Muscle of back (tissue), 3 donors: ENCODE measurements at regions not wholly inside any gene's neighbourhood (a gene's known extent, or its start where the extent isn't known, plus 50 kb on each side); places are given as distances from the start of the nearest gene placed in this dataset.
A peak's percentile ranks its signal among the peaks of the same experiment; 100 is the strongest.
"Not testable (repeated sequence)": the region's sequence is repeated elsewhere in the genome, so short reads cannot be mapped to it uniquely, and the experiment has no call there.

Experiments
- DNase-seq, 3 donors: peaks; one replicate each; pipeline versions ENCODE4 v3.0.0 to v3.0.0-alpha.2; 2013

DNA sequence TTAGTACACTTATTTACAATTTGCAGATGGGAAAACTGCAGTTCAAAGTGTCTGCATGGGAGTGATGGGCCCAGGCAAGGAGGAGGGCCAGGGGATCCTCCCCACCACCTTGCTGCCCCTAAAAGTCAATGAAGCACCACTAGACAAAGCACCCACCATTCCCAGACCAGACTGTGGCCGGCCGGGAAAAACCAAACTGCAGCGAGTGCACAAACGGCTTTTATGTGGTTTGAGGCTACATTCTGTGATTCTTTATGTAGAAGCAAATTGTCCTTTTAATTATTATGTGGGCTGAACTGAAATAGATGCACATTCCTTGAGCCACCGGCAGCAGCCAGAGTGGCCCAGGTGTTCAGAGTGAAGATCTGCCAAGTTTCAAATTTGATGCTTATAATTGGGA, 585.3 kb upstream of the KLF4 start:
- DNase-seq: no peak

DNA sequence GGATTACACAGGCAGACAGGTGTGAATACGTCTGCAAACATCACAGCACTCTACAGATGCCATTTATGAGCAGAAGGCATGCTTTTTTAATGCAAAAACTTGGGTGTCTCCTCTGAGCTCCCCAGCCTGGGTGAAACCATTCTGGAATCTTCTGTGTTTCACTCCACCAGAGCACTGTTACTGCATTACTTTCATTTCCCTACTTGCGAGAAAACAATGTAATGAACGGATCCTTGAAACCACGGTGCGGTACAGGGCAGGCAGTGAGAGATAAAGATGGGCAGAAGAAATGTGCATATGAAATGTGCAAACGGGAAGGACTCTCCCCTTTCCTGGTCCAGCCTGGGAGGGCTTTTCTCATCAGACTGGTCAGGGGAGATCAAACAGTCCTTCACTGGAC, 584.3 kb upstream of the KLF4 start:
- DNase-seq: no peak

DNA sequence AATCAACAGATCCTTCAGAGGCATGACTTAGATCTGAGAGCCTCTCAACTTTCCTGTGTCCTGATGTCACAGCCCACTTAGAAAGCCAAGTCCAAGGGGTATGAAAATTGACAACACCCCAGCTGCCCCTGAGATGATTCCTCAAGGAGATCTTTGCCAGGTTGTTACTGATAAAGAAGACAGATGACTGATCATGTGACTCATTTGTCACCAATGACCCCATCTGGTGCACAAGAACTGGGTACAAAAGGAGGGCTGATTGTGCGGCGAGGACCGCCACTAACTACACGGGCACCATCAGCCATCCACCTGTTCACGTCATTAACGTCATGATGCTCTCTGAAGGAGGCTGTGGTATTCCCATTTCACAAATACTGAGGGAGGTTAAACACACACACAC, 583.2 kb upstream of the KLF4 start:
- no peak for DNase-seq

DNA sequence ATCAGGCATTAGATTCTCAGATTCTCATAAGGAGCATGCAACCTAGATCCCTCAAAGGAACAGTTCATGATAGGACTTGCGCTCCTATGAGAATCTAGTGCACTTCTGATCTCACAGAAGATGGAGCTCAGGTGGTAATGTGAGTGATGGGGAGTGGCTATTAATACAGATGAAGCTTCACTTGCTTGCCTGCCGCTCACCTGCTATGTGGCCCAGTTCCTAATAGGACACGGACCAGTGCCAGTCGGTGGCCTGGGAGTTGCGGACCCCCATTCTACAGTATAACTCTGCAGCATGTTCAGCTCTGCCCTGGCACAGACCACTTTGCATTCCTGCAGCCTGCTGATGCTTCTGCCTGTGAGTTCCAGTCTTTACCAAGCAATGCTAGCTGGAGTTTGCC, 581.3 kb upstream of the KLF4 start:
- DNase-seq: no peak

DNA sequence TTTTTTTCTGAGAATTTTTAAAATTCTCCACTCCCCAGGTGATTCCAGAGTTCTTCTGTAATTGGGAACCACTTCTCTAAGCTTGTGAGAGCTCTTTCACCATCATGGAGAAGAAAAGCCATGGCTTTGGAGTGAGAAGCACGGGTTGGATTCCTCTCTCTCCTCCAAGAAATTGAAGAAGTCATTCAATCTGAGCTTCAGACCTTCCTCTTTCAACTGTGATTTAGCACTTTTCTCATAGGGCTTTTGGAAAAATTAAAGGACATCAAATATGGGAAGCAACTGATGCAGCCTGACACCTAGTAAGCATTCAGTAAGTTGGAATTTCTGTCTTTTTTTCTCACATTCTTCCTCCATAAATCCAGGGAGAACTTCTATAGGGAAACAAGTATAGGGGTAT, 580.4 kb upstream of the KLF4 start:
- no peak for DNase-seq

DNA sequence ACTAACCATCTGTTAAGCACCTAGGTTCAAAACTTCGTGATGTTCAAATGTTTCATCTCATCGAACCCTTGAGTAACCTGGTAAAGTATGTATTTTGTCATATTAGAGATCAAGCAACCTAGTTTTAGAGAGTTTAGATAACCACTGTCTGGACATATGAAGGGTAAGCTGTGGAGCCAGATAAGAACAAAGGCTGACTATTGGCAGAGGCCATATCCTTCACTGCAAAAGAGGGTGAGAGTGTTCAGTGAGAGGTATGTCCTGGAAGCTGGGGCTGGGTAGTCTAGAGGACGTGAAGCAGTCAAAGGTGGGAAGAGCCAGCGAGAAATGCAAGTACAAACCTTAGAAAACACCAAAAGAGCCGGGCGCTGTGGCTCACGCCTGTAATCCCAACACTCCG, 573.1 kb upstream of the KLF4 start:
- no peak for DNase-seq

DNA sequence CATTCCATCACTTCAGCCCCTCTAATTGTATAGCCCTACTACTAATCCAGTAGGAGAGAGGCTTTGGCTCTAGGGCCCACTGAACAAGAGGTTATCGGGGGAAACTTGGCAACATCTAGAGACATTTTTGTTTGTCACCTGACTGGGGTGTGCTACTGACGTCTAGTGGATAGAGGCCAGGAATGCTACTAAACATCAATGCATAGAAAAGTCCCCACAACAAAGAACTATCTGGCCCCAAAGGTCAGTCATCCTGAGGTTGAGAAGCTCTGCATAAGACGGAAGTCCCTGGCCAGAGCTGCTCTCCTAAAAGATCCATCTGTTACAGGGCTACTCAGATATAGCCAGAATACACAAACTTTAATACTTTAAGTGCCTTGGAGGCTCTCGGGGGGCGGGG, 570.6 kb upstream of the KLF4 start:
- no peak for DNase-seq

DNA sequence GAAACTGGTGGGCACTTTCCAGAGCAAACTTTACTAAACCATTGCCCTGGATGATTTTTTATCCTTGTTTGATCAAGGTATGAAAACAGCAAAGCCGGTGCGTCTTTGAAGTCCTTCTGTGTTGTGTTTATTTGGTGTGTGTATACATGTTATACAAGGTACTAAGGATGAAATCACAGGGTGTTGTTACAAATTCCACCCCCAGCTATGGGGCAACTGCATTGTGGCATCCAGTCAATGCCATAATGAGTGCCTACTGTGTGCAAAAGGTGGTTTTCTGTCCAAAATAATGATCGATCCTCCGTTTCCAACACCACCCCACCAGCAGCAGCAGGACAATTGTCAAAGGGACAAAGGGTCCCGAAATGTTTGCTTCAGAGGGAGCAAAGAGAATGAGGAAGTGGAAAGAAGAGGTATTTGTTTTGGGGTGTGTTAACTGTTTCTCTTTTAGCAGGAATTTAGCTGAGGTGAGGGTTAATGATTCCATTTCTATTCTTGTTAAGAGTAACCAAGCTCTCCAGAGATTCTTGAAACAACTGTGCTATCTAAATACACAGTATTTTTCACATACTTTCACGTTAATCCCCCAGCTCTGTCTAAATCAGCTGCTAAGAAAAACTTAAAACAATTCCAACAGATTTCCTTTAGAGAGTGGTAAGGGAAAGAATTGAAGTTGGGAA, 568.7 kb upstream of the KLF4 start:
- no peak for DNase-seq

DNA sequence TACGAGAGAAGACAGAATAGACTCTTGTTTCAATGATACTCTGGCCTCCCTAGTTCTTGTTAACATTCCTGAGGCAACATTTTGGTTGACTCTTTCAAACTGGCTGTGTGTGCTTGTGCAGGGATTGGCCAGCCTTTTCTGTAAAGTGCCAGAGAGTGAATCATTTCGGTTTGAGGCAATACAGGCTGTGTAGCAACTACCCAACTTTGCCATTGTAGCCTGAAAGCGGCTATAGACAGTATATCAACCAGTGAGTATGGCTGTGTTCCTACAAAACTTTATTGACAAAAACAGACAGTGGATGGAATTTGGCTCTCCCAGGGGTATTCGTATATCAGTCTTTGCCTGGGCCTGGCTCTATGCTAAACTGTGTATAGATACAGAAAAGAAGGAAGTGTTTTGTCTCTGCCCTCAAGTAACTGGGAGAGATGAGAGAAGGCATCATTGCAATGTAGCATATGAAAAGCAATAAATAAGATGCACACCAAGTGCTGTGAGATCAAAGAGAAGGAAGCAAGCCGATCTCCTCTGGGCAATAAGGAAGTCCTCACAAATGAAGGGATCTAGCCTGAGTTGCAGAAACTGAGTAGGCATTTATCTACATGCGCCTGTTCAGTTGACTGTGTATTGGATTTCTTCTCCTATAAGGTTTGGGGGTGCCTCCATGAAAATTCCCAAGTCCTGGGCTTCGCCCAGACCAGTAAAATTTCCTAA, 568.0 kb upstream of the KLF4 start:
- peak in 2 of 3 donors; percentile 49 to 84 for DNase-seq

DNA sequence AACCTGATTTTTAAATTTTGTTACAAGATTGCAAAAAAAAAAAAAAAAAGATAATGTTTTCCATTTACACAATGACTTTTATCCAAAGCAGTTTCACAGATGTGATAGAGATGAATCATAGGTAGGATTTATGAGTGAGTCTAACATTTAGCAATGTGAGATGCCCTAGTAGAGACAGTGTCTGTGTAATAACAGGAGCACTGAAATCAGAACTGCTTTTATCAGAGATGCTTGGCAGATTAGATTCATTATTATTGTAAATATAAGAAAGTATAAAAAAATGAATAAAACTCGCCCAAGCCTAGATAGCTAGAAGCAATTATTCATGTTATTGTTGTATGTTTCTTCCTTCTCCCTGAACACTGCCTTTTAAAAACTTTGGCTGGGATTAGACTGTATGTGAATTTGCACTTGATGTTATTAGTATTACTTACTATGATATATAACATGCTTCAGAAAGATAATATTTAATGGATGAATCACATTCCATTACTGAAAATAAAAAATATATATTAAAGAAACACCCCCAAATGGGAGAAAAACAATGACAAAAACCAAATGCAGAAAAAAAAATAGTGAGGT, 567.3 kb upstream of the KLF4 start:
- peak in 1 of 3 donors; percentile 58 for DNase-seq

DNA sequence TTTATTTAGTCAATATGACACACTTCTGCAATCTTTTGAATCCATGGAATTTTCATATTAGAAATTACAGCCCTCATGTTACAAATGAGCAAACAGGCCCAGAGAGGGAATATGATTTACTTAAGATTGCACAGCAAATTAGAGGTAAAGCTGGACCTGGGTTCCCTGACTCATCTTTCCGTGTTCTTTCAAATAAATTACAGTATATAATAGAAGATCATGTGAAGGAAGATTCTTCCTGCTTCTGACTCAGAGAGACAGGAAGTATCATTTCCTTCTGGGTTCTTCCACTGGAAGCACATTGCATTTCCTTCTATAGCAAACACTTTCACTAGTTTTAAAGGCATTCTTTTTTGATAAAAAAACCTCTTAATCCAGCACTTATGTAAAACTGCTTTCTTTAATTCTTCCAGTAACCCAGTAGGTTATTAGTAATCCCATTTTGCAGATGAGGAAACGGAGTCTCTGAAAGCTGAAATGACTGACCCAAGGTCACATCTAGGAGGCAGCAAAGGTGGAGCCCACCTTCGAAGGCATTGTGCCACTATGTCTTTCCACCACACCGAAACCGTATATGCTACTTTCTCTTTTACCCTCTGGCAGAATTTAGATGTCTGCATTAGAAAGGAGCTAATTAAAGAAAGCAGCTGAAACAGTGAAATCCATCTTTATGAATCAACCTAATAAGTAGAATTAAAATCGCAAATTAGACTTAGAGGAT, 566.7 kb upstream of the KLF4 start:
- DNase-seq: peak in 1 of 3 donors; percentile 29

DNA sequence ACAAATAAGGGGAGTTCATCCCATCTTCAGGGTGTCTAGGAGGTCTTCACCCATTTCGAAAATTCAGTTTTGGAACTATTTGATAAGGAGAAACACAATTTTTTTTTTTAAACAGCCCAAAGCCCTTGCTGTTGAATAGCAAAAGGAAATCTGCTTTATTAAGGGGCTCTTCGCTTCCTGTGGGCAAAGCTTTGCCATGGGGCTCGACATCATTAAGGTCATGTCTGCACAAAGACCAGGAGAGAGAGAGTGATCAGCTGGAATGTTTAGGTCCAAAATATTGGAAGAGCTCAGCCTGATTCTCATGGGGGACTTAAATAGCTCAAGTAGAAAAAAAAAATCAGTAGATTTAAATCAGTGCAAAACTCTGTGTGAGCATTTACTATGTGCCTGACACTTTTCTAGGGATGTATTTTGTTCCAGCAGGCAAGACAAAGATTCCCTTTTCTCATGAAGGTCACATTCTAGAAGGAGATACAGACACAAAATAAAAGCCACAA, 564.6 kb upstream of the KLF4 start:
- DNase-seq: peak in 1 of 3 donors; percentile 78

DNA sequence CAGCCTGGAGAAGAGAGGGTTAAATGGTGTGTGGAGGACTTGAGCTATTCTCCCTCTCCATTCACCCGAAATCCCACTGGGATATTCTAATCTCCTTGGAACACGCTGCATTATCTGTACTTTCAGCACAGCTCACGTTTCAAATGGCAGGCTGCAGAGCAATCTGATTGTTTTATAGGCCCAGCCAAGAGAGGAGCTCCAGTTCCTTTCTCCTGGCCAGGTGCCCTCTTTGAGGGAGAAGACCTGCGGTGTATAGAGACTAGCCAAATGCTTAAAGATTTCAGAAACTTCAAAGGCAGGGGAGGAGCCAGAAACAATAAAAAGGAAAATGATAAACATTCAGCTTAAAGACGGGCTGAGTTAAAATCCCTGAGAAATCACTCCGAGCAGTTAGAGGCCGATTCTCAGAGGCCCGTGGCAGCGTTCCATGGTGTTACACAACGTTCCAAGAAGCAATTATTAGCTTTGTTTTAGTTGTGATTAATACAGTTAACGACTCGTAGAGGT, 564.0 kb upstream of the KLF4 start:
- DNase-seq: peak; percentile 72 to 93 (median 81)

DNA sequence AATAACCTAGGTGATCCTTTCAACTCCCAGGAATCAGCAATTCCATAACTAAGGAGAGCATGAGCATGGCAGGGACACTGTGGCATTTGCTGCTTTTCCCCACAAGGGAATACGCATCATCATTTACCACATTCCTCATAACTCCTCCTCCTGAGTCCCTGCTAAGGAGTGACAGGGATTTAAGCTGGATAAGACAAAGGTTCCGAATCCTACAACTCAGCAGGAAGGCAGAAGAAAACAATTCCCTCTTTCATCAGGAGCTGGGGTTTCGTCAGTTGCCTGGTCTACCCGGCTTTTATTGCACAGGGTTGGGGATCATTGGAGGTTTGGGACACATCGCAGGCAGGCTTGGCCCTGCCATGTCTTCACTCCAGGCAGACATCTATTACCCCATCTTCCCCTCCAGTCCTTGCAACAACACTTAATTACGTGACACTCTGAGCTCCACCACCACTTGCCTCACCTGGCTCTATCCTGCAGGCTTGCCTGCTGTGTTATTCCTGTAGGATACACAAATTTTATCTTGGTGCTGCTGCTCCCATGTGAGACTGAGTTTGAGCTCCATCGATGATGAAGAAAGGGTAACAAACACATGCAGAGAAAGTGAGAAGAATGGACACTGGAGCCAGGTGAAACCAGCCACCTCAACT, 563.0 kb upstream of the KLF4 start:
- DNase-seq: no peak

DNA sequence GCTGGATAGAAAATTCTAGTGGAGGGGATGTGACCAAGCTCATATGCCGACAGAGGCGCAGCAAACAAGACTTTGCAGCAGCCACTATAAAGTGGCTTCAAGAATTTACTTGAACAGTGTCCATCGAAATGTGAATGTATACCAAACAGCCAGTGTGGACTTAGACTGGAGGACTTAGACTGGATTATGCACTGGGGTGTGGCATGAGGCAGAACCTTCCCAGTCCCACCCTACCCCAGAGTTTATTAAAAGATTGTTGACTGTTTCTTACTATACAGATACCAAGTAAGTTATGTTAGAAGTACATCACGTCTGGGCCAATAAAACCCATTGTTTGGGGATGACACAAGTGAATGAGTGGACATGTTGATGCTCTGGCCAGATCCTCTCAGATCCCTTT, 561.3 kb upstream of the KLF4 start:
- no peak for DNase-seq

DNA sequence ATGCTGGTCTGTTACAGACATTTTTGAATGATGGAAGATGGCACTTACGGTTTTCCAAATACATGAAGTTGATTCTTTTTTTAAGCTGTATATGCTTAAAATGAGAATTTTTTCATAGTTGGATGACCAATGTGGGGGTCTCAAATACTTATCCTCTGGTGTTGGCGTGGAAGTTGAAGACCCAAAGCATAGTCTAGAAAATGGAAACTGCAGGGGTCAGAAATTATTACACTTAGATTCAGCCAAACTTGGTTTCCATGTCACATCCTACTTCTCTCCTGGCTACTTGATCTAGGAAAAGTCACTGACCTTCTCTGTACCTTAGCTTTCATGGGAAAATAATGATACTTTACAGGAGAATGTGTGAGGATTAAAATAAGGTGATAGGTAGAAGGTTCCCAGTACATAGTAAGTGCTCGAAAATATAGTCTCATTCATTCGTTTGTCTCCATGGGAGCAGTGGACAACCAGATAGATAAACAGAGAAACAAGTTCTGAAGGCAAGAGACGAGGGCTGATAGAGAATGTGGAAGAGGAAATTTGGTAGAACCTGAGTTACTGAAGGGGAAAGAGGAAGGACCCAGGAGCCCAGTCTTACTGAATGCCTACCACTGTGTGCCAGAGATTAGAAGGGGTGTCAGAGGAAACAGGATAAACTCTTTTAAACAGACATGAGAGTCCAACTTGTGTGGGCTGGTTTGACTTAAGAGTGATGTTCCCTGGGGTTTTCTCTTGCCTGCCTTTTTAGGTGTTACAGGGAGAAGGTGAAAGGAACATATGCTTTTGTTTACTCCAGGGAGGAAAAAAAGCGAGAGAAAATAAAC, 560.3 kb upstream of the KLF4 start:
- no peak for DNase-seq

DNA sequence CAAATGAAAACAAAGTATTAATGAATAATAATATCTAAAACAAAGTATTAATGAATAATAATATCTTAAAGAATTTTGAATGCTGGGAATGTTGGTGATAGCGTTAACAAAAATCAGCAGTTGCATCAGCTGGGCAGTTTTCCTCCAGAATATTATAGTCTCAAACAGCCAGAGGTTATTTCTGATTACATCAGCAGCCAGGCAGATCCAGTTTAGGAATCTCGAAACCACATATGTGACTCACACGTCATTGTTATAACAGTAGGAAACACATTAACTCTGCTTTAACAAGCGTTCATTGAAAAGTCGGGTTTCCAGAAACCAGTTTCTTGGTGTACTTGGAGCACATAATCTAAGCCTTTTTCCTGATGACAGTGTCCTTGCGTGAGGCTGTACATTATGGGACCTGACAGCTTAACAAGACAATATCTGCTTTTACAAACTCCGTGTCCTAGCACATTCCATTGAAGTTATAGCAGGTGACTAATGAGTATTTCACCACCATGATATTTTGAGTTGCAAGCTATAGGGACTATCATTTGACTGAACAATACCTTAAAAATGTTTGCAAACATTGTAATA, 559.5 kb upstream of the KLF4 start:
- DNase-seq: peak; percentile 46 to 89 (median 69)

DNA sequence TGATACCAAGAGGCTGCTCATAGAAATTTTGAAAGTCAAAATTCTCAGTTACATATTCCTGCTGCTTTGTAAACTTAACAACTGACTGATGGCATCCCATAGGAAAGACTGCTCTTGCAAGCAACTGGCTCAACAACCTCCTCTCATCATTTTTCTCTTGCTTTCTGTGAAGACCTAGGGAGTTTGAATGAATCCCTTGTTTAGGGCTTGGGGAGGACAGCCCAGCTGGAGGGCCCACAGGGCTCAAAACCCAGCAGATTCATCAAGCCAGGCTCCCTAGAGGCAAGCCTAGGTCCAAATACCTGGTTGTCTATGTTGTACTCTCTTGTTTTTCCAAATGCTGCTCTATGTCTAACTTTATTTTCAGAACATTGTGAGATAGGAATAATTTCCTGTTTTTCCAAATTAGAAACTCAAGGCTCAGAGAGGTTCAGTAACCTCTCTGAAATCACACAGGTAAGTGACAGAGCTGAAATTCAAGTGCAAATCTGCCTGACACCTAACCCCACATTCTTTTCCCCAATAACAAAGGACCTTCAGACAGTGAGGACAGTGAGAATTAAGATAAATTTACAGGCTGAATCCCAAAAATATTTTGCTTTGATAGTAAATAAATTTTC, 558.9 kb upstream of the KLF4 start:
- DNase-seq: no peak

DNA sequence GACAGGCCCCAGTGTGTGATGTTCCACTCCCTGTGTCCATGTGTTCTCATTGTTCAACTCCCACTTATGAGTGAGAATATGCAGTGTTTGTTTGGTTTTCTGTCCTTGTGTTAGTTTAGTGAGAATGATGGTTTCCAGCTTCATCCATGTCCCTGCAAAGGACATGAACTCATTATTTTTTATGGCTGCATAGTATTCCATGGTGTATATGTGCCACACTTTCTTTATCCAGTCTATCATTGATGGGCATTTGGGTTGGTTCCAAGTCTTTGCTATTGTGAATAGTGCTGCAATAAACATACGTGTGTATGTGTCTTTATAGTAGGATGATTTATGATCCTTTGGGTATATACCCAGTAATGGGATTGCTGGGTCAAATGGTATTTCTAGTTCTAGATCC, 558.2 kb upstream of the KLF4 start:
- DNase-seq: not testable (repeated sequence)

DNA sequence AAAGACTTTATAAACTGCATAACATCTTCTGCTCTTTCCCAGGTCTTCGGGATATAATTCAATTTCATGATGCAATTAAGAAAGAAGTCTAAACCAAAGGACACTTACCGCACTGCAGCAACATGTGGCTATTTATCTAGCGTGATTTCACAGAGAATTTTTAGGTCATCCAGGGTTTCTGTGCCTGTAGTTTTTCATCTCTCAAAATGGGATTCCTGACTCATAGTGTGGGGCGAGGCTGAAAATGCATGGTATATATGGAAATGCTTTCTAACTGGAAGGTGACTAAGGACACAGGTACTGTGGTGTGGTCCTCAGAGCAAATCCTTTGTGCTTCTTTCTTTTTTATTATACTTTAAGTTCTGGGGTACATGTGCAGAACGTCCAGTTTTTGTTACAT, 557.7 kb upstream of the KLF4 start:
- no peak for DNase-seq
